ENCODE measurements at regions not wholly inside any gene's neighbourhood (a gene's known extent, or its start where the extent isn't known, plus 50 kb on each side); places are given as distances from the start of the nearest gene placed in this dataset.
"Not testable (repeated sequence)": the region's sequence is repeated elsewhere in the genome, so short reads cannot be mapped to it uniquely, and the experiment has no call there.

DNA sequence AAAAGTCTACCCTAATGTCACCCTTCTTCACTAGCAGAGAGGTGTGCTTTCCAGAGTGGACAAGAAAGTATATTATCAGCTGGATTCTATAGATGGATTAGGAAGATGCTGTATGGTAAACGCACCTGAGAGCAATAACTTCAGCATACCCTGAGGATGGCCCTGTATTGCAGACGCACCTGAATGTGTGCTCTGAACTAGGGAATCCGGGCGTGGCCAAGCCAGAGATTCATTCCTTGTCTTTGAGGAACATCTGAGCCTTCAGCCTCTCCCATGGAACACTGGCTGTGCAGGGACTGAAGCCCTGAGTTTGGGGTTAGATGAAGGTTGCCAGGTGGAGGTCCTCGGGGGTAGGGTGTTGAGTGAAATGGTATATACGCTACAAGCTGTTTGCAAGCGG is 66.2 kb upstream of the NFE2L3 start:
- H3K9me3 ChIP-seq (ENCODE audit: control insufficient read depth, low read depth, low read length): no peaks in the 10 kb centered on the region
- no peak overlapping the region for H3K27ac ChIP-seq (ENCODE audit: low read length)
- H3K4me1 ChIP-seq (ENCODE audit: control insufficient read depth, low read depth, low read length): peaks cover 18% of the 10 kb centered on the region
- H3K4me3 ChIP-seq (ENCODE audit: low read length): no peak overlapping the region
- no peak overlapping the region for H3K9ac ChIP-seq (ENCODE audit: low read length)
- no peaks in the 10 kb centered on the region for H3K27me3 ChIP-seq (ENCODE audit: control insufficient read depth, insufficient read depth, low read length)
- H3K36me3 ChIP-seq (ENCODE audit: control insufficient read depth, low read depth, low read length): no peaks in the 10 kb centered on the region

- no peak overlapping the region for H3K9ac ChIP-seq (ENCODE audit: low read length)
- H3K9me3 ChIP-seq (ENCODE audit: control insufficient read depth, low read depth, low read length): no peaks in the 10 kb centered on the region
- H3K4me1 ChIP-seq (ENCODE audit: control insufficient read depth, low read depth, low read length): peaks cover 18% of the 10 kb centered on the region
- no peaks in the 10 kb centered on the region for H3K27me3 ChIP-seq (ENCODE audit: control insufficient read depth, insufficient read depth, low read length)
- no peak overlapping the region for H3K4me3 ChIP-seq (ENCODE audit: low read length)
- no peaks in the 10 kb centered on the region for H3K36me3 ChIP-seq (ENCODE audit: control insufficient read depth, low read depth, low read length)
- no peak overlapping the region for H3K27ac ChIP-seq (ENCODE audit: low read length)
Measured at GRCh38 chr7:26087321-26088091, 64.5 kb upstream of the NFE2L3 start.

DNA sequence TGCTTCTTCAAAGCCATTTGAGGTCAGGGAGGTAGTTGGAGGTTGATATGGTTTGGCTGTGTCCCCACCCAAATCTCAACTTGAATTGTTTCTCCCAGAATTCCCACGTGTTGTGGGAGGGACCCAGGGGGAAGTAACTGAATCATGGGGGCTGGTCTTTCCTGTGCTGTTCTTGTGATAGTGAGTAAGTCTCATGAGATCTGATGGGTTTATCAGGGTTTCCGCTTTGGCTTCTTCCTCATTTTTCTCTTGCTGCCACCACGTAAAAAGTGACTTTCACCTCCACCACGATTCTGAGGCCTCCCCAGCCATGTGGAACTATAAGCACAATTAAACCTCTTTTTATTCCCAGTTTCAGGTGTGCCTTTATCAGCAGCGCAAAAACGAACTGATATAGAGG is 62.5 kb upstream of the NFE2L3 start:
- H3K9ac ChIP-seq (ENCODE audit: low read length); H3K36me3 ChIP-seq (ENCODE audit: control insufficient read depth, low read depth, low read length); H3K4me3 ChIP-seq (ENCODE audit: low read length); H3K27ac ChIP-seq (ENCODE audit: low read length); H3K9me3 ChIP-seq (ENCODE audit: control insufficient read depth, low read depth, low read length); H3K27me3 ChIP-seq (ENCODE audit: control insufficient read depth, insufficient read depth, low read length): not testable (repeated sequence)
- H3K4me1 ChIP-seq (ENCODE audit: control insufficient read depth, low read depth, low read length): peaks cover 12% of the 10 kb centered on the region

DNA sequence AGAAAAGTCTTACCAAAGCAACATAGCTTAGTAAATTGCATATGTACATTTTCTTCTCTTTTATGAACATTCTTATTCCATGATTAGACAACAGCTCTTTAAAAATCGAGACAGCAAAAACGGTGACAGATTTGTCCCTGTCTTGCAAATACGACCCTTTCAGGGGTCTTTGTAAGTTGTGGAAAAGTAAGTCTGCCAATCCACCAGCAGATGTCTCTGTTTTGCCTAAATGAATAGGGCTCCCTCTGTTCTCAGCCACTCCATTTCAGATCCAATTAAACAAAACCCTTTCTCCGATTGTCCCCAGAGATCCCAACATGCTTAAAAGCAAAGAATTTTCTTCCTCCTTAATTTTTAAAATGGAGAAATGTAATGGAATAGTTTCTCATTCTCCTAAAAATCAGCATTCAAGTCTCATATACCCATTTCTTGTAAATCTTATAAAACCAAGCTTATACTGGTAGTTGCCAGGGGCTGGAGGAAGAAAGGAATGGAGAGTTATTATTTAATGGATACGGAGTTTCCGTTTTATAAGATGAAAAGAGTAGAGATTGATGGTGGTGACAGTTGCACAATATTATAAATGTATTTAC is 61.0 kb upstream of the NFE2L3 start:
- H3K4me3 ChIP-seq (ENCODE audit: low read length): peak overlapping the region; percentile 32

DNA sequence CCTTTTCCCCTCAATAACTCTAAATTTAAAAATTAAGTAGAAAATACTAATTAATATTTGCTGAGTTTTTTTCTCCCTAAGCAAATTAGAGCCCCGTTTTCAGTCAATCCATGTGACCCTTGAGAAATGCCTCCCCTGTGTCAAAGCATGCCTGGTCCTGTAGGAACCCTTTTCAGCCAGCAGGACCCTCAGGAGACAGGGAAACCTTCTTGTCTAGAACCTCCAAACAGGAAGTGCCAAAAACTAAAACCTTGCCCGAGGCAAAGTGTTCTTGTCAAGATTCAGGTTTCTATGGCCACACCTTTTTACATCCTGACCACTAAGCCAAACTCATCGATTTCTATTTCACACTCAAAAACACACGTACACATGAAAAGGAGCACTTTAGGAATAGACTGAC is 60.1 kb upstream of the NFE2L3 start:
- Histone ChIP-seq H3K27ac (ENCODE audit: low read length) (no peak overlapping the region), H3K9me3 (ENCODE audit: control insufficient read depth, low read depth, low read length) (no peaks in the 10 kb centered on the region), H3K9ac (ENCODE audit: low read length) (no peak overlapping the region), H3K4me1 (ENCODE audit: control insufficient read depth, low read depth, low read length) (peaks cover 12% of the 10 kb centered on the region), H3K4me3 (ENCODE audit: low read length) (no peak overlapping the region), H3K27me3 (ENCODE audit: control insufficient read depth, insufficient read depth, low read length) (no peaks in the 10 kb centered on the region), H3K36me3 (ENCODE audit: control insufficient read depth, low read depth, low read length) (no peaks in the 10 kb centered on the region)

More for the DNA sequence above, 61.0 kb upstream of the NFE2L3 start:
- Histone ChIP-seq H3K9ac (ENCODE audit: low read length) (peak overlapping the region; percentile 1), H3K27ac (ENCODE audit: low read length) (no peak overlapping the region), H3K36me3 (ENCODE audit: control insufficient read depth, low read depth, low read length) (no peaks in the 10 kb centered on the region), H3K4me1 (ENCODE audit: control insufficient read depth, low read depth, low read length) (peaks cover 12% of the 10 kb centered on the region), H3K27me3 (ENCODE audit: control insufficient read depth, insufficient read depth, low read length) (no peaks in the 10 kb centered on the region), H3K9me3 (ENCODE audit: control insufficient read depth, low read depth, low read length) (no peaks in the 10 kb centered on the region)

DNA sequence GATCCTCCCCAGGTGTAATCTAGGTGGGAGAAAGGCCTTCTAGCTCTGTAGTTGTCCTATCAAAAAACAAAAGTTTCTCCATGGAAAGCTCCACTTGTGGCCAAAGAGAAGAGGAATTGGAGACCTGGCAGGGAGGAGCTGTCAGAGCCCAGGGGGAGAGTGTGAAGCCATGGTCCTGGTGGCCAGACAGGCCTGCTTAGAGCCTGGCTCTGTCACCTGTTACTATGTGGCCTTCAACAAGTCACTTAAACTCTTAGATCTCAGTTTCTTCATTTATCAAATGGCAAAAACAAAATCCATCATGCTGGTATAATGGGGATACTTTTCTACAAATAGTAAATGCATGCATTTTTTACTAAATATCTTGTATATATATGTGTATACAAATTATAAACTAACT is 59.0 kb upstream of the NFE2L3 start:
- Histone ChIP-seq H3K27me3 (ENCODE audit: control insufficient read depth, insufficient read depth, low read length) (no peaks in the 10 kb centered on the region), H3K4me3 (ENCODE audit: low read length) (no peak overlapping the region), H3K4me1 (ENCODE audit: control insufficient read depth, low read depth, low read length) (peaks cover 12% of the 10 kb centered on the region), H3K36me3 (ENCODE audit: control insufficient read depth, low read depth, low read length) (no peaks in the 10 kb centered on the region), H3K27ac (ENCODE audit: low read length) (no peak overlapping the region), H3K9ac (ENCODE audit: low read length) (no peak overlapping the region), H3K9me3 (ENCODE audit: control insufficient read depth, low read depth, low read length) (no peaks in the 10 kb centered on the region)

DNA sequence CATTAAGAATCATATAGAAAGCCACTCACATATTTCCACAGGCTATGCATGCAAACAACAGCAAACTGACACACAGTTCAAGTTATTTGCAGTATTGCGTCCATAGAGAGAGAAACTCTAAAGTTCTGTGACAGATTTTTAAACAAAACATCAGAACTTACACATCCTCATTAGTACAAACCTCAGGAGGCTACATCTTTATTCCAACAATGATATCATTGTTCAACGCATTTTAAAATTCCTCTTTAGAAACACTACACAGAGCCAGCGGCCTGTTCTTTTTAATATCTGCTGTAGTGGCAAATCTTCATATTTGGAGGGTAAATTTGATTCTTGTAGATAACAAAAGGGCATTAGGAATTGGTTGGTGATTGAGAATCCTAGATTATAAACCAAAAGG is 55.9 kb upstream of the NFE2L3 start:
- Histone ChIP-seq H3K9ac (ENCODE audit: low read length) (no peak overlapping the region), H3K4me3 (ENCODE audit: low read length) (no peak overlapping the region), H3K36me3 (ENCODE audit: control insufficient read depth, low read depth, low read length) (no peaks in the 10 kb centered on the region), H3K9me3 (ENCODE audit: control insufficient read depth, low read depth, low read length) (no peaks in the 10 kb centered on the region), H3K27me3 (ENCODE audit: control insufficient read depth, insufficient read depth, low read length) (no peaks in the 10 kb centered on the region), H3K27ac (ENCODE audit: low read length) (no peak overlapping the region), H3K4me1 (ENCODE audit: control insufficient read depth, low read depth, low read length) (peaks cover 9% of the 10 kb centered on the region)

DNA sequence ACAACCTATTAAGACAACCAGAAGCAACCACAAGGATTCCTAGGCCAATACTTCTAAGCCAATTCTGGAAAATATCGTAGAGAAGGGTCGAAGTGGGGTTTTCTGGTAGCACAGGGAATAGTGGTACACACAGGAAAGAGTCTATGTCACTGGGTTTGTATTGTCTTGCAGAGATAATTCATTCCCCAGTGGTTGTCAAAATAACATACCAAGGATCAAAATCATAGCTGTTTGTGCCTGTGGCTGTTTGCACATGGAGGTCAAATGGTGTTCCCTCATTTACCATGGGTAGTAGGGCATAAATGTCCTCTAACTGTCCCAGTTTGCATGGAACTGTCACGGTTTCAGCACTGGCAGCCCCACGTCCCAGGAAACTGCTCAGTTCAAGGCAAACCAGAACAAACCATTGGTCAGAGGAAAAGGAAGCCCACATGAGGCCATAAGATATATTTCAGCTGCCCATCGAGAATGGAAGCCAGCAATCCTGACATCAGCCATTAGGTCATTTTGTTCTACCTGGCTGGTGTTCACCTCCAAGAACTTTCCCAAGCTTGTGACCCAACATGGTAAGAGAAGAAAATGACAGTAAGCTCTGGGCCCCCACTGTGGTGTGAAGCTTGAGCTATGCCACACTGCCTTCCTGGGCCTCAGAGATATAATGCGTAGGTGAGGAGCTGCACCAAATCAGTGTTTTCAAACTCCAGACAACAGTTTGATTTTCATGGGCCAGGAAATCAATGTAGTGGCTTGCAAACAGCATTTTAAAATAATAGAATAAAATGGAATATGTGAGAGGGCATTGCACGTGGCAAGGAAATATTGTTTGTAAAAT is 53.9 kb upstream of the NFE2L3 start:
- Histone ChIP-seq H3K27me3 (ENCODE audit: control insufficient read depth, insufficient read depth, low read length) (no peaks in the 10 kb centered on the region), H3K9me3 (ENCODE audit: control insufficient read depth, low read depth, low read length) (no peaks in the 10 kb centered on the region), H3K4me3 (ENCODE audit: low read length) (no peak overlapping the region), H3K36me3 (ENCODE audit: control insufficient read depth, low read depth, low read length) (no peaks in the 10 kb centered on the region), H3K9ac (ENCODE audit: low read length) (no peak overlapping the region), H3K4me1 (ENCODE audit: control insufficient read depth, low read depth, low read length) (peaks cover 14% of the 10 kb centered on the region), H3K27ac (ENCODE audit: low read length) (no peak overlapping the region)

DNA sequence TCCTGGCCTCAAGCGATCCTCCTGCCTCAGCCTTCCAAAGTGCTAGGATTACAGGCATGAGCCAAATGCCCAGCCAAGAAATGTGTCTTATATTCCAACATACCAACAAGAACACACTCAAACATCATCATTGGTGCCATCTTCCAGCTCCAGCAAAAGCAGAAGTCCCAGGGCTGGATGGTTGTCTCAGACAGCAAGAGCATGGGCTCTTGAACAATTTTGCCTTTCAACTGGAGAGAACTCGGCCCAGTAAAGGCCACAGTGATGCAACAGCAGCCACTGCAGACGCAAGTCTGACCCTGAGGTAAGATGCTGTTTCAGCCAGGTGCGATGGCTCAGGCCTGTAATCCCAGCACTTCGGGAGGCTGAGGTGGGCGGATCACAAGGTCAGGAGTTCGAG is 52.8 kb upstream of the NFE2L3 start:
- Histone ChIP-seq H3K36me3 (ENCODE audit: control insufficient read depth, low read depth, low read length) (no peaks in the 10 kb centered on the region), H3K4me3 (ENCODE audit: low read length) (no peak overlapping the region), H3K4me1 (ENCODE audit: control insufficient read depth, low read depth, low read length) (peaks cover 14% of the 10 kb centered on the region), H3K9ac (ENCODE audit: low read length) (no peak overlapping the region), H3K27me3 (ENCODE audit: control insufficient read depth, insufficient read depth, low read length) (no peaks in the 10 kb centered on the region), H3K27ac (ENCODE audit: low read length) (no peak overlapping the region), H3K9me3 (ENCODE audit: control insufficient read depth, low read depth, low read length) (no peaks in the 10 kb centered on the region)

DNA sequence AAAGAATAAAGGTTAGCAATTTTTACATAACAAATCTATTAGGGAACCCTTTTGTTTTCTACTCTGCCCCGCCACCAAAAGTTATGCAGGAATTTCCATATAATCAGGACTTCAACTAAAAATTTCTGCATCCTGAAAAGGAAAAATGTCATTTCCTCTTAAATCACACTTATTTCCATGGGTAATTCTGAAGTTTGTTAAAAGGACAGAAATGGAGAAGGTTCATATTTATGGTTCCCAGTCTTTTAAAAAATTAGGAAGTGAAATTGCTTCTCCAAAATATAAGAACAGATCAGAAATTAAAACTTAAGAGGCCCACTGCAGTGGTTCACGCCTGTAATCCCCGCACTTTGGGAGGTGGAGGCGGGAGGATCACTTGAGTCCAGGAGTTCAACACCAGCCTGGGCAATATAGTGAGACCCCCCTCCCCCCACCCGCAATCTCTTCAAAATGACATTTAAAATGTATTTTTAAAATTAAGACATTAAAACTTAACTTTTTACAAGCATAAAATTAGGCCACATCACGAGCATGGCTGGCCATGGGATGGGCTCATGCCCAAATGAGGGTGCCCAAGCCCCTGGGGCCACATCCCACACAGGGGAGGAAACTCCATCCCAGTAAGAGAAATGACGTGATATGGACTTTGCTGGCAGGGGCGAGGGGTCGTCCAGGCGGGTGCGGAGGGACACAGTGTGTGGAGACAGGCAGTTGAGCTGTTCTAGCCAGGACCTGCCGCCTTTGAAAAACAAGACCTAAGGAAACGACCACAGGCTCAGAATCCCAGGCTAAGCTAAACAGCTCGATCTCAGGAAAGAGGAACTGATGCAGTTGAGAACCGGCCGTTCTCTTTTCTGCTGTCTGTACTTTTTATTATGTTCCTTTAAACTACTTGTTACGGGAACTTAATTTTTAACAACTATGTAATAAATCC is 51.3 kb upstream of the NFE2L3 start:
- no peaks in the 10 kb centered on the region for H3K9me3 ChIP-seq (ENCODE audit: control insufficient read depth, low read depth, low read length)
- H3K27me3 ChIP-seq (ENCODE audit: control insufficient read depth, insufficient read depth, low read length): no peaks in the 10 kb centered on the region
- no peak overlapping the region for H3K4me3 ChIP-seq (ENCODE audit: low read length)
- H3K9ac ChIP-seq (ENCODE audit: low read length): no peak overlapping the region
- H3K36me3 ChIP-seq (ENCODE audit: control insufficient read depth, low read depth, low read length): no peaks in the 10 kb centered on the region
- H3K27ac ChIP-seq (ENCODE audit: low read length): no peak overlapping the region
- H3K4me1 ChIP-seq (ENCODE audit: control insufficient read depth, low read depth, low read length): peaks cover 14% of the 10 kb centered on the region
